HEK293T (cell line): ENCODE measurements at regions not wholly inside any gene's neighbourhood (a gene's known extent, or its start where the extent isn't known, plus 50 kb on each side); places are given as distances from the start of the nearest gene placed in this dataset.

ENCODE experiments used
- ARNT ChIP-seq: fragments of 450-650 bp; IDR thresholded peaks from 2 replicates; pipeline ENCODE4 v1.6.1; 2017; ENCODE audit warnings: mild to moderate bottlenecking
- FOXA1 ChIP-seq: fragments of 450-650 bp; IDR thresholded peaks from 2 replicates; pipeline ENCODE4 v1.6.1; 2016; ENCODE audit warnings: mild to moderate bottlenecking
- FOXK2 ChIP-seq: fragments of 450-650 bp; IDR thresholded peaks from 2 replicates; pipeline ENCODE4 v1.6.1; 2016; ENCODE audit warnings: mild to moderate bottlenecking
- FOXM1 ChIP-seq: fragments of 450-650 bp; IDR thresholded peaks from 2 replicates; pipeline ENCODE4 v1.6.1; 2017; ENCODE audit warnings: mild to moderate bottlenecking, borderline replicate concordance
- L3MBTL2 ChIP-seq: fragments of 450-650 bp; conservative IDR thresholded peaks from 2 replicates; pipeline ENCODE4 v1.6.1; 2016; ENCODE audit warnings: mild to moderate bottlenecking
- SP1 ChIP-seq: fragments of 450-650 bp; IDR thresholded peaks from 2 replicates; pipeline ENCODE4 v1.6.1; 2017
- TARDBP ChIP-seq: fragments of 450-650 bp; IDR thresholded peaks from 2 replicates; pipeline ENCODE4 v1.6.1; 2016
- ZNF384 ChIP-seq: fragments of 450-650 bp; IDR thresholded peaks from 2 replicates; pipeline ENCODE4 v1.6.1; 2016

DNA sequence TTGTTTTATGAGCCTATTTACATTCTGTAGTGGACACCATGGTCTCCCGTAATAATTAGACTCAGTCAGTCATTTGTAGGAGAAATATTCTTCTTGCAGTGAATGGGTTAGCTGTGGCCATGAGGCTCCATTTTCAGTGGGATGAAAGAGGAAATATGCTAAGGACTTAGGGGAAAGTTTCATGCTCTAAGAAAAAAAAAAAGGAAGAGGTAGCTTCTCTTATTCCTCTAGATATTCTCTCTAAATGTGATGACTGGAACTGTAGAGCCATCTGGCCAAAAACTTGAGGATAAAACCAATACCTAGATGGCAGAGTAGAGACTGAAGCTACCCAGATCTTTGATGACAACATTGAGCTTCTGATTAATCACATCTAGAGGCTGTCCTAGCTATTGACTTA, 75.8 kb upstream of the SESN3 start:
- no peak for TF ChIP-seq SP1
- TF ChIP-seq ARNT, result no peak
- TF ChIP-seq ZNF384, result no peak
- no peak for TF ChIP-seq FOXK2
- no peak for TF ChIP-seq FOXM1
- no peak for TF ChIP-seq L3MBTL2
- TF ChIP-seq FOXA1, result no peak
- TF ChIP-seq TARDBP, result no peak
